IPS DF 6.9 (cell line): ENCODE measurements at regions not wholly inside any gene's neighbourhood (a gene's known extent, or its start where the extent isn't known, plus 50 kb on each side); places are given as distances from the start of the nearest gene placed in this dataset.

Experiments
- DNase-seq: peaks from one replicate; pipeline ENCODE4 v3.0.0-alpha.2; 2013; ENCODE audit warnings: low read depth, low spot score
- H3K27ac ChIP-seq: one replicate; pipeline ENCODE4 v1.5.1; 2013; ENCODE audit warnings: low read length, control low read depth
- H3K27me3 ChIP-seq: 2 replicates; pipeline ENCODE4 v1.6.1; 2013; ENCODE audit warnings: mild to moderate bottlenecking, low read length; ENCODE audit not compliant: control insufficient read depth, insufficient read depth
- H3K36me3 ChIP-seq: 2 replicates; pipeline ENCODE4 v1.6.1; 2013; ENCODE audit warnings: low read length; ENCODE audit not compliant: control insufficient read depth, insufficient read depth
- H3K4me1 ChIP-seq: 2 replicates; pipeline ENCODE4 v1.6.1; 2013; ENCODE audit warnings: low read length; ENCODE audit not compliant: control insufficient read depth, insufficient read depth
- H3K4me3 ChIP-seq: 2 replicates; pipeline ENCODE4 v1.5.1; 2013; ENCODE audit warnings: mild to moderate bottlenecking, low read length
- H3K9me3 ChIP-seq: 2 replicates; pipeline ENCODE4 v1.6.1; 2013; ENCODE audit warnings: low read length, inconsistent platforms; ENCODE audit not compliant: control insufficient read depth, insufficient read depth
- WGBS: extraction: QIAGEN DNeasy Blood & Tissue Kit; methylation state at CpG from one replicate; pipeline ENCODE4 v1.1.7; 2013; ENCODE audit warnings: mixed read lengths, missing lambda C conversion rate; ENCODE audit not compliant: insufficient read length, insufficient coverage; 5-methylcytosine and 5-hydroxymethylcytosine counted together

DNA sequence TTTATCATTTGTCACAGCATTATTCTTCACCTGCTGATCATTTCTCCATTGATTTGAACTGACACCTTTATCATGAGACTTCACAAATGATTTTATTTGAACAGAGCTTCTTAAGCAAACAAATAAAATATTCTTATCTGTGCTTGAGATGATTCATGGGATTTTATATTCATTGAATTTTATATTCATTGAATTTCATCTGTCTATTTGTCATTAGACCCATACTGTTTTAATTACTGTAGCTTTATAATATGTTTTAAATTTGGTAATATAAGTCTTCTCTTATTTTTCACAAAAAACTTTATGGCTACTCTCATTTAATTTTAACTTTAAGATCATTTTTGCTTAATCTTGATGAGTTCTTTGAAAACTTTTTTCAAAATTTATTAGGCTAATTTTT is 777.4 kb upstream of the TBX3 start:
- no peak for DNase-seq
- Histone ChIP-seq H3K27ac (no peak overlapping the region), H3K4me3 (no peak overlapping the region), H3K4me1 (no peaks in the 10 kb centered on the region), H3K27me3 (no peaks in the 10 kb centered on the region), H3K9me3 (no peaks in the 10 kb centered on the region), H3K36me3 (no peaks in the 10 kb centered on the region)

GRCh38 chr12:115457798-115458197 is 773.8 kb upstream of the TBX3 start:
- Histone ChIP-seq H3K4me1 (peaks cover 4% of the 10 kb centered on the region; the same call in 1 of the 2 replicates), H3K4me3 (no peak overlapping the region), H3K27me3 (no peaks in the 10 kb centered on the region), H3K9me3 (no peaks in the 10 kb centered on the region), H3K36me3 (no peaks in the 10 kb centered on the region), H3K27ac (no peak overlapping the region)
- no peak for DNase-seq
- no CpG with 5 or more reads among the region's 3 CpGs for WGBS

GRCh38 chr12:115456946-115457689 is 773.1 kb upstream of the TBX3 start:
- Histone ChIP-seq H3K9me3 (no peaks in the 10 kb centered on the region), H3K4me1 (peaks cover 6% of the 10 kb centered on the region; the same call in 1 of the 2 replicates), H3K36me3 (no peaks in the 10 kb centered on the region), H3K4me3 (no peak overlapping the region), H3K27me3 (no peaks in the 10 kb centered on the region), H3K27ac (no peak overlapping the region)
- WGBS = no CpG with 5 or more reads among the region's 8 CpGs
- no peak for DNase-seq

- Histone ChIP-seq H3K9me3 (no peaks in the 10 kb centered on the region), H3K4me1 (peaks cover 14% of the 10 kb centered on the region), H3K36me3 (no peaks in the 10 kb centered on the region), H3K27ac (no peak overlapping the region), H3K27me3 (peaks cover 4% of the 10 kb centered on the region; the same call in 1 of the 2 replicates), H3K4me3 (no peak overlapping the region)
- WGBS = no CpG with 5 or more reads among the region's 8 CpGs
- DNase-seq = no peak
These were observed 771.3 kb upstream of the TBX3 start for GRCh38 chr12:115455268-115455681.

- no peak overlapping the region for H3K27ac ChIP-seq
- H3K4me1 ChIP-seq = peaks cover 19% of the 10 kb centered on the region
- no CpG with 5 or more reads among the region's 10 CpGs for WGBS
- no peak overlapping the region; the same call in 1 of the 2 replicates for H3K4me3 ChIP-seq
- H3K27me3 ChIP-seq = peaks cover 4% of the 10 kb centered on the region; the same call in 1 of the 2 replicates
- no peaks in the 10 kb centered on the region for H3K9me3 ChIP-seq
- H3K36me3 ChIP-seq = no peaks in the 10 kb centered on the region
- DNase-seq = no peak
These were observed 768.8 kb upstream of the TBX3 start for GRCh38 chr12:115452751-115453281.

DNA sequence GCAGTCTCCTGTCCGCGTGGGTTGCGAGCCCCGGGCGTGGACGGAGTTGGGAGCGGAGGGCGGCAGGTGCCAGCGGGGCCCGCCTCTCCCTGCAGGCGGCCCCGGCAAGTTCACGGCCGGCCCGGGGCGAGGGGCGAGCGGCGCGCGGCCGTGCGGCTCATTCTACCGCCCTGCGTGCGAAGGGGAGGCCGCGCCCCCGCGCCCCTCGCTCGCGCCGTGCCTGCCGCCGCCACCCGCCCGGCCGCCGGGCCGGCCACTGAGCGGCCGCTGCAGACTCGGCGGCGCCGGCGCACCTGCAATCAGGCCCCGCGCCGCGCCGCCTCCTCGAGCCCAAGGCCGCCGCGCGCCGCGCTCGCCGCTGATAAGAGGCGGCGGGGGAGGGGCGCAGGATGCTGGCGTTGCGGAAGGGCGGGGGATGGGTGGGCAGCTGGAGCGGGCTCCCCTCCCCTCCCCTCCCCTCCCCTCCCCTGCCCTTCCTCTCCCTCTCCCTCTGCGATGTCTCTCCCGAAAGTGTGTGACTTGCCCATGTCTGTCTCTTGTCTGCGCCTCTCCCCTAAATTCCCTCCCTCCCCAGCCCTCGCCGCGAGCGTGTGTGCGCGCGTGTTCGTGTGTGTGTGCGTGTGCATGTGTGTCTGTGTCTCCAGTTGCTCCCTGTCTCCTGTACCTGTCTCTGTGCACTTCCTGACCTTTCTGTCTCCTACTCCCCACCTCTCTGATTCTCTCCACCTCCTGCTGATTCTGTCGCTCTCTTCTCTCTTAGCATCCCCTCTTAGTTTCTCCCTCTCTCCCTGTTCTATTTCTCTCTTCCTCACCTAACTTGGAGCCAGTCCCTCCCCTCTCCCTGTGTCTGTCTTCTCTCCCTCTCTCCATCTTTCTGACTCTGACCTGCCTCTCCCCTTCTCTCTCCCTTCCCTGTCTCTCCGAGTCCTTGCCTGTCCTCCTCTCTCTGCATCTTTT is 768.1 kb upstream of the TBX3 start:
- DNase-seq = no peak
- WGBS = no CpG with 5 or more reads among the region's 83 CpGs
- Histone ChIP-seq H3K4me1 (peaks cover 19% of the 10 kb centered on the region), H3K27me3 (peaks cover 4% of the 10 kb centered on the region; the same call in 1 of the 2 replicates), H3K36me3 (no peaks in the 10 kb centered on the region), H3K27ac (no peak overlapping the region), H3K9me3 (no peaks in the 10 kb centered on the region), H3K4me3 (peak overlapping the region; percentile 86; the same call in 1 of the 2 replicates)

GRCh38 chr12:115451151-115451779 is 767.3 kb upstream of the TBX3 start:
- Histone ChIP-seq H3K9me3 (no peaks in the 10 kb centered on the region), H3K4me3 (peak overlapping the region; percentile 52; the same call in 1 of the 2 replicates), H3K27ac (no peak overlapping the region), H3K27me3 (peaks cover 4% of the 10 kb centered on the region; the same call in 1 of the 2 replicates), H3K36me3 (no peaks in the 10 kb centered on the region), H3K4me1 (peaks cover 19% of the 10 kb centered on the region)
- WGBS = no CpG with 5 or more reads among the region's 12 CpGs
- no peak for DNase-seq

GRCh38 chr12:115450710-115451109 is 766.7 kb upstream of the TBX3 start:
- no peak overlapping the region for H3K4me3 ChIP-seq
- no peaks in the 10 kb centered on the region for H3K9me3 ChIP-seq
- no peak overlapping the region for H3K27ac ChIP-seq
- peaks cover 19% of the 10 kb centered on the region for H3K4me1 ChIP-seq
- H3K36me3 ChIP-seq = no peaks in the 10 kb centered on the region
- peaks cover 4% of the 10 kb centered on the region; the same call in 1 of the 2 replicates for H3K27me3 ChIP-seq
- no CpG with 5 or more reads among the region's 8 CpGs for WGBS
- DNase-seq = no peak

- Histone ChIP-seq H3K27me3 (peaks cover 4% of the 10 kb centered on the region; the same call in 1 of the 2 replicates), H3K4me3 (no peak overlapping the region), H3K9me3 (no peaks in the 10 kb centered on the region), H3K36me3 (no peaks in the 10 kb centered on the region), H3K4me1 (peaks cover 16% of the 10 kb centered on the region), H3K27ac (no peak overlapping the region)
- no CpG with 5 or more reads among the region's 3 CpGs for WGBS
- DNase-seq = no peak
These were observed 766.0 kb upstream of the TBX3 start for GRCh38 chr12:115450017-115450416.

- no peaks in the 10 kb centered on the region for H3K9me3 ChIP-seq
- H3K27me3 ChIP-seq = peaks cover 4% of the 10 kb centered on the region; the same call in 1 of the 2 replicates
- no peak overlapping the region for H3K27ac ChIP-seq
- H3K36me3 ChIP-seq = no peaks in the 10 kb centered on the region
- peaks cover 16% of the 10 kb centered on the region for H3K4me1 ChIP-seq
- no peak for DNase-seq
- H3K4me3 ChIP-seq = no peak overlapping the region
- no CpG with 5 or more reads among the region's 5 CpGs for WGBS
These were observed 765.6 kb upstream of the TBX3 start for GRCh38 chr12:115449526-115449925.
